Esophagus squamous epithelium (tissue), 5 donors: ENCODE measurements at regions not wholly inside any gene's neighbourhood (a gene's known extent, or its start where the extent isn't known, plus 50 kb on each side); places are given as distances from the start of the nearest gene placed in this dataset.

Experiments used
- DNase-seq: peaks from one replicate; lab custom pipeline; 2025; lab: John Stamatoyannopoulos, UW
- H3K27ac ChIP-seq, 4 donors: fragments of 200-600 bp; sonication (generic); one replicate each; pipeline ENCODE4 v1.5.1; 2016 to 2019; ENCODE audit warnings: mild to moderate bottlenecking in 1 of 4
- H3K27me3 ChIP-seq, 4 donors: fragments of 200-600 bp; sonication (generic); 1 replicate in 3 of 4; 2 replicates in 1 of 4; pipeline versions ENCODE4 v1.5.1 to v1.6.0; 2017 to 2021; ENCODE audit warnings: antibody characterized with exemption in 1 of 4
- H3K36me3 ChIP-seq, 3 donors: fragments of 200-600 bp; sonication (generic); one replicate each; pipeline ENCODE4 v1.5.1; 2016 to 2019
- H3K4me1 ChIP-seq, 3 donors: fragments of 200-600 bp; sonication (generic); one replicate each; pipeline ENCODE4 v1.5.1; 2017 to 2019
- H3K4me3 ChIP-seq, 4 donors: fragments of 200-600 bp; sonication (generic); 1 replicate in 3 of 4; 2 replicates in 1 of 4; pipeline ENCODE4 v1.5.1; 2016 to 2019; ENCODE audit warnings: mild to moderate bottlenecking in 2 of 4, moderate library complexity in 1 of 4
- H3K9me3 ChIP-seq, 3 donors: fragments of 200-600 bp; sonication (generic); one replicate each; pipeline ENCODE4 v1.5.1; 2016 to 2019
- CTCF ChIP-seq, 6 experiments: fragments of 450-650 bp in 4 of 6; fragments of 200-600 bp in 2 of 6; sonication (generic) in 2 of 6; IDR thresholded peaks; one replicate each; pipeline ENCODE4 v1.5.1; 2016 to 2019; ENCODE audit warnings: antibody characterized with exemption in 6 of 6, mild to moderate bottlenecking in 4 of 6, moderate library complexity in 4 of 6
- POLR2A ChIP-seq, 4 donors: fragments of 450-650 bp; IDR thresholded peaks; one replicate each; pipeline ENCODE4 v1.6.1; 2017; ENCODE audit warnings: antibody characterized with exemption in 4 of 4, mild to moderate bottlenecking in 4 of 4, moderate library complexity in 3 of 4
- WGBS, 2 donors: methylation state at CpG; one replicate each; pipeline ENCODE4 v1.1.5; 2018; 5-methylcytosine and 5-hydroxymethylcytosine counted together
- intact Hi-C: fragments of 100-400 bp; cut with DNase I; formaldehyde crosslinking; loops from one replicate; pipeline ENCODE4 v1.15.0; 2022
- donor health status: DM: yes; HTN: yes; CAD: no.

GRCh38 chr12:45598761-45599160 is 130.7 kb upstream of the ARID2 start:
- no peak for DNase-seq
- Histone ChIP-seq H3K4me1 (peaks cover 0 to 9% (median 0%) of the 10 kb centered on the region in 3 donors), H3K4me3 (no peak overlapping the region), H3K9me3 (no peaks in the 10 kb centered on the region), H3K27ac (no peak overlapping the region), H3K27me3 (no peaks in the 10 kb centered on the region), H3K36me3 (no peaks in the 10 kb centered on the region)
- intact Hi-C loops = no loop called here
- TF ChIP-seq POLR2A (IDR thresholded peaks at IDR 0.05) (no peak), CTCF (IDR thresholded peaks at IDR 0.05) (no peak)
- 64 to 75% methylated on average over 1 of the region's 1 CpG for WGBS, 2 donors

GRCh38 chr12:45599196-45599595 is 130.3 kb upstream of the ARID2 start:
- TF ChIP-seq POLR2A (IDR thresholded peaks at IDR 0.05) = no peak
- no peak for TF ChIP-seq CTCF (IDR thresholded peaks at IDR 0.05)
- no peak for DNase-seq
- no peak overlapping the region for H3K27ac ChIP-seq
- intact Hi-C loops = no loop called here
- 33 to 38% methylated on average over 2 of the region's 2 CpGs for WGBS, 2 donors
- no peaks in the 10 kb centered on the region for H3K27me3 ChIP-seq
- no peaks in the 10 kb centered on the region for H3K9me3 ChIP-seq
- peaks cover 0 to 9% (median 0%) of the 10 kb centered on the region in 3 donors for H3K4me1 ChIP-seq
- no peaks in the 10 kb centered on the region for H3K36me3 ChIP-seq
- H3K4me3 ChIP-seq = no peak overlapping the region

- H3K27ac ChIP-seq = no peak overlapping the region
- intact Hi-C loops = no loop called here
- no peaks in the 10 kb centered on the region for H3K36me3 ChIP-seq
- 41 to 49% methylated on average over 2 of the region's 2 CpGs for WGBS, 2 donors
- TF ChIP-seq POLR2A (IDR thresholded peaks at IDR 0.05) = no peak
- no peak for TF ChIP-seq CTCF (IDR thresholded peaks at IDR 0.05)
- no peak for DNase-seq
- H3K9me3 ChIP-seq = peaks cover 0 to 7% (median 0%) of the 10 kb centered on the region in 3 donors
- no peak overlapping the region for H3K4me3 ChIP-seq
- H3K4me1 ChIP-seq = peaks cover 0 to 9% (median 0%) of the 10 kb centered on the region in 3 donors
- H3K27me3 ChIP-seq = no peaks in the 10 kb centered on the region
Observed at GRCh38 chr12:45601390-45601789, 128.1 kb upstream of the ARID2 start.

GRCh38 chr12:45601888-45602287 is 127.6 kb upstream of the ARID2 start:
- peaks cover 0 to 7% (median 0%) of the 10 kb centered on the region in 3 donors for H3K9me3 ChIP-seq
- H3K4me3 ChIP-seq = no peak overlapping the region
- H3K36me3 ChIP-seq = no peaks in the 10 kb centered on the region
- WGBS, 2 donors = 41 to 50% methylated on average over 4 of the region's 4 CpGs
- no peak for DNase-seq
- TF ChIP-seq CTCF (IDR thresholded peaks at IDR 0.05) (no peak), POLR2A (IDR thresholded peaks at IDR 0.05) (no peak)
- H3K4me1 ChIP-seq = peaks cover 0 to 9% (median 0%) of the 10 kb centered on the region in 3 donors
- H3K27me3 ChIP-seq = no peaks in the 10 kb centered on the region
- intact Hi-C loops = no loop called here
- H3K27ac ChIP-seq = no peak overlapping the region

- no peaks in the 10 kb centered on the region for H3K36me3 ChIP-seq
- peaks cover 0 to 7% (median 0%) of the 10 kb centered on the region in 3 donors for H3K9me3 ChIP-seq
- H3K27me3 ChIP-seq = peaks cover 0 to 4% (median 0%) of the 10 kb centered on the region in 4 donors
- no peak for DNase-seq
- H3K4me3 ChIP-seq = no peak overlapping the region
- no peaks in the 10 kb centered on the region for H3K4me1 ChIP-seq
- no peak overlapping the region for H3K27ac ChIP-seq
- intact Hi-C loops = no loop called here
- TF ChIP-seq CTCF (IDR thresholded peaks at IDR 0.05) = no peak
- 84 to 90% methylated on average over 1 of the region's 1 CpG for WGBS, 2 donors
Observed at GRCh38 chr12:45605624-45606023, 123.9 kb upstream of the ARID2 start.
